Left ventricle myocardium inferior (tissue), 1 donor: ENCODE measurements at regions not wholly inside any gene's neighbourhood (a gene's known extent, or its start where the extent isn't known, plus 50 kb on each side); places are given as distances from the start of the nearest gene placed in this dataset.

Source experiments
- DNase-seq: peaks from one replicate; pipeline ENCODE4 v3.0.0-alpha.2; 2020
- H3K27ac ChIP-seq: fragments of 200-600 bp; replicated peaks from 2 replicates; pipeline ENCODE4 v1.8.0; 2021
- H3K27me3 ChIP-seq: fragments of 200-600 bp; 2 replicates; pipeline ENCODE4 v1.8.0; 2021; ENCODE audit warnings: low read depth
- H3K36me3 ChIP-seq: fragments of 200-600 bp; 2 replicates; pipeline ENCODE4 v1.8.0; 2021
- H3K4me1 ChIP-seq: fragments of 200-600 bp; 2 replicates; pipeline ENCODE4 v1.8.0; 2021
- H3K4me3 ChIP-seq: fragments of 200-600 bp; 2 replicates; pipeline ENCODE4 v1.8.0; 2021; ENCODE audit warnings: mild to moderate bottlenecking, moderate library complexity
- H3K9me3 ChIP-seq: fragments of 200-600 bp; replicated peaks from 2 replicates; pipeline ENCODE4 v1.8.0; 2021
- CTCF ChIP-seq: fragments of 200-600 bp; IDR thresholded peaks from 2 replicates; pipeline ENCODE4 v1.8.0; 2021; ENCODE audit warnings: antibody characterized with exemption, mild to moderate bottlenecking, borderline replicate concordance
- intact Hi-C: fragments of 100-400 bp; cut with micrococcal nuclease; formaldehyde crosslinking; loops from one replicate; pipeline ENCODE4 v1.11.0; 2022
- donor health status: DM: no; HTN: yes; CAD: no; lungs with severe emphysema.

- Histone ChIP-seq H3K4me3 (no peak overlapping the region), H3K4me1 (peaks cover 14% of the 10 kb centered on the region), H3K27ac (no peak overlapping the region), H3K27me3 (no peaks in the 10 kb centered on the region), H3K9me3 (no peaks in the 10 kb centered on the region), H3K36me3 (no peaks in the 10 kb centered on the region)
- no peak for TF ChIP-seq CTCF
- intact Hi-C loops = no loop called here
- DNase-seq = no peak
Measured at GRCh38 chr5:6309949-6310348, 68.4 kb downstream of the MED10 start.

- no peaks in the 10 kb centered on the region for H3K27me3 ChIP-seq
- intact Hi-C loops = no loop called here
- TF ChIP-seq CTCF = no peak
- no peak overlapping the region for H3K27ac ChIP-seq
- no peaks in the 10 kb centered on the region for H3K36me3 ChIP-seq
- H3K9me3 ChIP-seq = no peaks in the 10 kb centered on the region
- H3K4me1 ChIP-seq = peaks cover 14% of the 10 kb centered on the region
- no peak overlapping the region for H3K4me3 ChIP-seq
- no peak for DNase-seq
Measured at GRCh38 chr5:6308683-6309082, 69.7 kb downstream of the MED10 start.

GRCh38 chr5:6307304-6307703 is 71.0 kb downstream of the MED10 start:
- no peaks in the 10 kb centered on the region for H3K9me3 ChIP-seq
- H3K36me3 ChIP-seq = no peaks in the 10 kb centered on the region
- H3K4me1 ChIP-seq = peaks cover 10% of the 10 kb centered on the region
- H3K4me3 ChIP-seq = no peak overlapping the region
- no peak for DNase-seq
- no peak overlapping the region for H3K27ac ChIP-seq
- H3K27me3 ChIP-seq = no peaks in the 10 kb centered on the region
- intact Hi-C loops = no loop called here
- TF ChIP-seq CTCF = no peak

- no peak for DNase-seq
- TF ChIP-seq CTCF = no peak
- Histone ChIP-seq H3K36me3 (no peaks in the 10 kb centered on the region), H3K27me3 (no peaks in the 10 kb centered on the region), H3K9me3 (no peaks in the 10 kb centered on the region), H3K4me3 (no peak overlapping the region), H3K4me1 (no peaks in the 10 kb centered on the region), H3K27ac (no peak overlapping the region)
- intact Hi-C loops = no loop called here
Measured at GRCh38 chr5:6305853-6306252, 72.5 kb downstream of the MED10 start.

- no peaks in the 10 kb centered on the region for H3K9me3 ChIP-seq
- TF ChIP-seq CTCF = no peak
- no peaks in the 10 kb centered on the region for H3K36me3 ChIP-seq
- H3K27me3 ChIP-seq = no peaks in the 10 kb centered on the region
- no peak overlapping the region for H3K4me3 ChIP-seq
- intact Hi-C loops = no loop called here
- no peak for DNase-seq
- no peaks in the 10 kb centered on the region for H3K4me1 ChIP-seq
- H3K27ac ChIP-seq = no peak overlapping the region
Measured at GRCh38 chr5:6302684-6303083, 75.7 kb downstream of the MED10 start.

- no peaks in the 10 kb centered on the region for H3K9me3 ChIP-seq
- no peaks in the 10 kb centered on the region for H3K4me1 ChIP-seq
- intact Hi-C loops = no loop called here
- no peak for TF ChIP-seq CTCF
- DNase-seq = no peak
- H3K36me3 ChIP-seq = no peaks in the 10 kb centered on the region
- H3K27me3 ChIP-seq = no peaks in the 10 kb centered on the region
- no peak overlapping the region for H3K4me3 ChIP-seq
- no peak overlapping the region for H3K27ac ChIP-seq
Measured at GRCh38 chr5:6302075-6302474, 76.3 kb downstream of the MED10 start.
